ENCODE measurements at regions not wholly inside any gene's neighbourhood (a gene's known extent, or its start where the extent isn't known, plus 50 kb on each side); places are given as distances from the start of the nearest gene placed in this dataset.
"Not testable (repeated sequence)": the region's sequence is repeated elsewhere in the genome, so short reads cannot be mapped to it uniquely, and the experiment has no call there.

DNA sequence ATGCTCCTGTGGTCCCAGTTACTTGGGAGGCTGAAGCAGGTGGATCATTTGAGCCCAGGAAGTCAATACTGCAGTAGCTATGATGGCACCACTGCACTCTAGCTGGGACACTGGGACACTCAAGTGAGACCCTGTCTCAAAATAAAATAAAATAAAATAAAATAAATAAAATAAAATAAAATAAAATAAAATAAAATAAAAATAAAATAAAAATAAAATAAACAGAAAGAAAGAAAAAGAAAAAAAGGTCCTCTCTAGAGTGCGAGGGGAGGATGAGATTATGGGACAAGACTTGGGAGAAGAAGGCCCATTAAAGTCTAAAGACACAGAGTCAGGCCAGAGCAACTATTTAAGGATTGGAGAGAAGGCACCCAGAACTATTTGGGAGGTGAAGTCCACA, 172.5 kb downstream of the IER5 start:
- no peak for DNase-seq

GRCh38 chr1:181262069-181262468, 173.6 kb downstream of the IER5 start:
- DNase-seq, result no peak

- no peak for DNase-seq
These were observed 174.9 kb downstream of the IER5 start for GRCh38 chr1:181263444-181263843.

- DNase-seq, result no peak
These were observed 176.3 kb downstream of the IER5 start for GRCh38 chr1:181264821-181265220.

GRCh38 chr1:181284978-181285377, 196.5 kb downstream of the IER5 start:
- DNase-seq, result no peak

GRCh38 chr1:181295217-181295616, 188.1 kb upstream of the CACNA1E start:
- no peak for DNase-seq

GRCh38 chr1:181296180-181296579, 187.1 kb upstream of the CACNA1E start:
- DNase-seq, result no peak

DNA sequence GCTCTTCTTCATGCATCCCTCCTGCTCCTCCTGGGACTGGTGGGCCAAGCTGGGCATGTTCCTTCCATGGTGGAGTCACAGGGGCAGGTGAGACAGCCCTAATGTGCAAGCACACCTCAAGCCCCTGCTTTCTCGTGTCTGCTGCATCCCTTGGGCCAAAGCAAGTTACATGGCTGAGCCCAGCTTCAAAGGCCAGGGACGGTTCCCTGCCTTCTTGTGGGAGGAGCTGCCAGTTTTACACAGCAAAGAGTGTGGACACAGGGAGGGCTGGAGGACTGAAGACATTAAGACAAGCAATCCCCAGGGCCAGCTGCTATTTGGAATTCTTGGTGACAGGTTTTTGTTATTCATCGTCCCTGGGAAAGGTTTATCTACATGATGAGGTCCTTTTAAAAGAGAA, 175.2 kb upstream of the CACNA1E start:
- no peak for DNase-seq

DNA sequence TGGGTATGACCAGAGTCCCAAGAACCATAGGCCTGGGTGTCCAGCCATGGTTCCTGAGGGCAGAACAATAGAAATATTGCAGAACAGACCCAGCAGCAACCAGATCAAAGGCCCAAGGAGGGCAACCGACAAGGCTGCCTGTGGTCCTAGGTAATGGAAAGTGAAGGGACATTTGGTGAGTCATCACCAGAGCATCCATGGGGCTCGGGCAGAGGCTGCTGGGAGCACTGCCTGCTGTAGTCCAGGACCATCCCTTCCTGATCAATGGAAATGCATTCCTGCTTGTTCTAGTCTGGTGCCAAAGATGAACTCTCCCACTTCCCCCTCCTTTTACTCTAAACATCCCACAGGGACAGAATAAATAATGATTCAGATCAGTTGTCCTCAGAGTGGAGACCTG, 172.8 kb upstream of the CACNA1E start:
- no peak for DNase-seq

DNA sequence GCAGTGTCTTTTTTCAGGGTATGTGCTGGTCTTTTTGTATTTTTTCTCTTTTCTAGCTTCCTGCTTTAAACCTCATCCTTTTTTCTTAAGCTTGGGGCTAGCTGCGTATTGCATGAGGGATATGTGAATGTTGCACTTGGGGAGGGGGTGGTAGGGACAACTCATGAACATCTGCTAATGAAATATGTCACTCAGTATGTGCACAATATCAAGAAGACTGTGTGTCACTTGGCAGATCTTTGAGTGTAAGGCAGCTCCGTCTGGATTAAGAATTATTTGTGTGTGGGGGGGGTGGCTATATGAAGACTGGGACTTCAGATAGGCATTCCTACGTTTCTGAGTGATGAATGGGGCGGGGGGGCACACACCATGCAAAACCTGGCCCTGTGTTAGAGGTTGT, 170.4 kb upstream of the CACNA1E start:
- DNase-seq, result no peak

- no peak for DNase-seq
These were observed 169.9 kb upstream of the CACNA1E start for GRCh38 chr1:181313466-181313865.

DNA sequence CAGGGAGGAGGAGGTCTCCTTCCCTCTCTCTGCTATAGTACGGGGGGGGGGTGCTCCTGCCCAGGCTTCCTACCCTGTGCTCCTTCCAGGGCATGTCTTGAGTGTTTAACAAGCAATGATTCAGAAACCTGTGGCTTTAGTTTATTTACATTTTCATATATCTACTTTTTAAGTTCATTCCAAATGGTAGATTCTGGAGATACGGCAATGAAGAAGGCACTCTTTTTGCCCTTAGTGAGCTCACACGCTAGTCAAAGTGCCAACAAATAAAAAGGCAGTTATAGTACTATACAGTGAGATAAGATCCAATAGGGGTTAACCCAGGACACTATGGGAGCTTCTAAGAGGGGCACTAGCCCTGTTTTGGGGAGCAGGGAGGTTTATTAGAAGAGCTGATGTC, 169.3 kb upstream of the CACNA1E start:
- no peak for DNase-seq

DNA sequence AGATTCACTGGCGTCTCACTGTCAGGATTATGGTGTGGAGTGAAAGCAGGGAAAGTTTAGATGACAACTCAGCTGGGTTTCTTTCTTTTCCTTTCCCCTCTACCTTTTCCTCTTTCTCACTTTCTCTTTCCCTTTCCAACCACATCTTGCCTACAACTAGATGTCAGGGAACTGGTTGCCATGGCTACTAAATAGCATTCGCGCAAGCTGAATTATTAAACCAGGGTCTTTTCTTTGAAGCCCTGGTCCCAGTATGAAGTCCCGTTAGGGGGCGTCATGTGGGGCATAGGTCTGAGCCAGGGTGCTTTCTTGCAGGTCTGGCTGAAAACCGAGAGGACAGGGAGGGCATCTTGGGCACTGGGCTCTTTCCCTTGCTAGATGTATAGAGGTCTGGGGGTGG, 168.4 kb upstream of the CACNA1E start:
- DNase-seq, result no peak

DNA sequence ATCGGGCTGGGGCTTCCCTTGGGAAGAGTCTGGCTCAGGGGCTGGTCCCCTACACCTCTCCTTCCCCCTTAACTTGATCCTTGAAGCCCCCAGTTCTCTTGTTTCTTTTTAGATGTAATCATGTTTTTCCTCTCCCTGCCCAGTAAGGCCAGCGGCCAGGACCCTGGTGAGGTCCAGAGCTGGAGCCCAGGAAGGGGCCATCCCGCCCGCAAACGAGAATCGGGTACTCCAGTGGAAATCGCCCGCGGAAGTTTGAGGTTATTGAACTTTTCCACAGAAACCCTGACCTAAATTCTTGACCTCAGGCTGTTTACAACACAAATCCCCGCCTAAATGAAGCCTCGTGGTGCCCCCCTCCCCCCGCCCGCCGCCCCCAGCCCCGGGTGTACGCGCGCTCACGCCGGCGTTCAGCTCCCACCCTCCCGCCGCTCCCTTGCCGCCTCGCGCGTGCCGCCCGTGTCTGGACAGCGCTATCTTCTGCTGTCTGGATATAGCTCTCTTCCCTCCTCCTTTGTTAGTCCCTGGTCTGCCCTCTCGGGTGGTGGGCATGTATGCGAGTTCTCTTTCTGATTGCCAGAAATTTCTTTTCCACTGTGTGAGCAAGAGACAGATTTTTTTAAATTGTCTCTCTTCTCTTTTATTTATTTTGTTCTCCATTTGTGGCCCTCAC, 165.9 kb upstream of the CACNA1E start:
- DNase-seq, result no peak

GRCh38 chr1:181318022-181318857, 165.1 kb upstream of the CACNA1E start:
- DNase-seq, result no peak

GRCh38 chr1:181318858-181319235, 164.5 kb upstream of the CACNA1E start:
- DNase-seq, result no peak

DNA sequence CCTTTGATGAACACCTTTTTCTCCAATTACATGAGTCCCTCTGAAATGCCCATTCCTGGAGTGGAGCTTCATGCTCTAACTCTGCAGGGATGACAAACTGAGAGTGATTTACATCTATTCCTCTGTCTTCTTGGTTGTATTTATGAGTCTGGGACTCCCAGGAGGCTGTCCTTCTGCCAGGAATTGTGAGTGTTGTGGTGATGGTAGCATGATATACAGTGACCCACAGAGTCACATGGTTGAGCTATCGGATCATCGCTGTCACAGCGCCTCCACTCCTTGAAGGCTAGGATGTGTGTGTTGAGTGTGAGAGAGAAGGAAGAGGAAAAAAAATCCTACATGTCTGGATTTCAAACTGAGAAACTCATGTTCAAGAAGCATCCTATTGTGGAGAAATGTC, 163.4 kb upstream of the CACNA1E start:
- DNase-seq, result no peak

- DNase-seq, result no peak
These were observed 158.3 kb upstream of the CACNA1E start for GRCh38 chr1:181324797-181325616.

DNA sequence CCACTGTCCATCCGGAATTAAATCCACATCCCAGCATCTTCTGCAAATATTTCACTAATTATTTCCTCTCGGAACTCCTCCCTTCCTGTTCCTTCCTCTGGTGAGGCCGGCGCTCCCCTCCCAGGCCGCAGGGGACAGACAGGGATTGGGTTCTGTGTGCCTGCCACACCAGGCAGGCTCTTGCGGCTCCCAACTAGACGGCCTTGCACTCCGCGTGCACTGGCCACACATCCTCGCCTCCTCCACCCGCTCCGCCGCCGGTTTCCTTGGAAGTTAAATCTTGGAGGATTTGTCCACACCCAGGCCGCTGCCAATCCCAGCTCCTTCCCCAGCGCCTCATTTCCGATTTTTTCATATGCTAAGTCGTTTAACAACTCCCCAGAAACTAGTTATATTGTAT, 157.6 kb upstream of the CACNA1E start:
- not testable (repeated sequence) for DNase-seq

GRCh38 chr1:181326348-181326747, 157.0 kb upstream of the CACNA1E start:
- no peak for DNase-seq

DNA sequence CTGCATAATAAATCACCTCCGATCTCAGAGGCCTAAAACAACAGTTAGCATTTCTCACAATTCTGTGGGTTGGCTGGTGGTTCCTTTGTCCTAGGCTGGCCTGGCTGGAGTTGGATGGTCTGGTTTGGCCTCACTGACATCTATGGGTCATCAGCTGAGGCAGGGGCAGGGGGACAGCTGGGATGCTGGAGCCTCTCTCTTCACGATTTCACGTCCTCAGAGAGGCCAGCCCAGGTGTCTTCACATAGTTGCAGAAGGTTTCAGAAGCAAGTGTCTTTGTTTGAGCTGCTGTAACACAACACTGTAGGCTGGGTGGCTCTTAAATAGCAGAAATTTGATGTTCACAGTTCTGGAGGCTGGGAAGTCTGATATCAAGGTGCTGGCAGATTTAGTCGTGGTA, 155.5 kb upstream of the CACNA1E start:
- no peak for DNase-seq

GRCh38 chr1:181334724-181335123, 148.6 kb upstream of the CACNA1E start:
- no peak for DNase-seq

DNA sequence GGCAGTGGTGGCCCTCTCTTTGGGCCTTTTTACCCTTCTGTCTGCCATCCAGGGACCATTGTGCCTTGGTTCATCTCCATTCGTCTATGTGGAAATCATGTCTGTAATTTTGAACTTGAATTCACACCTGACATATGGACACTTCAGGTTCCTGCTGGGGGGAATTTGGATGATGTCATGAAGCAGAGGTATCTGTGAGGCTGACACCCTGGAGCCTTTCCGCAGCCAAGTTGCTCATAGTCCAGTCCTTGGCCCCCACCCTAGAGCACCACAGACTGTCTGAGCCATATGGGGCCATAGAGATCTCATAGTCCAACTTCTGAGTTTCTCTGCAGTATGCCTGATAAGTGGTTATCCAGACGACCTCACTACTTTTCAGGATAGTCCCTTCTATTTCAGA, 147.7 kb upstream of the CACNA1E start:
- DNase-seq, result no peak

Data from CD4-positive, alpha-beta T cell treated with Interleukin-15 for 1 hour (primary cell).